ENCODE measurements at regions not wholly inside any gene's neighbourhood (a gene's known extent, or its start where the extent isn't known, plus 50 kb on each side); places are given as distances from the start of the nearest gene placed in this dataset.

DNA sequence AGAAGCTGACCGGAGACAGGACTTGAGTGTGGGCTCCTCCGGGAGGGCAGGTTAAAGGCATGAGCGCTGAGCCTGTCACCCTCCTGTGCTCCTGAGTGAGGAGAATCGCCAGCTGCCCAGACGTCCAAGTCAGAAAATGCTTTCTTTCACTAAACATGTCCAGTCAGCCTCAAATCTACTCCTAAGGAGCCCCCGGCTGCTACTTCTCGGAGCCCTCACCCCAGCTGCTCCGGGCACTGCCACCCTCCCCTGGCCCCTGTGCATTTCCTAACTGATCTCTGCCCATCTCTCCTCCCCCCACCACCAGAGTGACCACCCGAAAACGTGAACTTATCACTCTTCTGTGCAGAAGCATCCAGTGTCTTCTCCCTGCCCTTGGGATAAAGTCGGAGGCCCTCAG, 277.5 kb upstream of the SOX1 start:
- no peak overlapping the region for H3K4me3 ChIP-seq (ENCODE audit: low read depth, low read length)
- H3K27me3 ChIP-seq (ENCODE audit: insufficient read depth, low read depth, severe bottlenecking) = peaks cover 41% of the 10 kb centered on the region
- DNase-seq = peak; percentile 5
- TF ChIP-seq CTCF (IDR thresholded peaks at IDR 0.05; ENCODE audit: low read depth, low read length) = no peak
- H3K9me3 ChIP-seq (ENCODE audit: severe bottlenecking) = peaks cover 11% of the 10 kb centered on the region
- no peak overlapping the region for H3K27ac ChIP-seq
- no peaks in the 10 kb centered on the region for H3K36me3 ChIP-seq

DNA sequence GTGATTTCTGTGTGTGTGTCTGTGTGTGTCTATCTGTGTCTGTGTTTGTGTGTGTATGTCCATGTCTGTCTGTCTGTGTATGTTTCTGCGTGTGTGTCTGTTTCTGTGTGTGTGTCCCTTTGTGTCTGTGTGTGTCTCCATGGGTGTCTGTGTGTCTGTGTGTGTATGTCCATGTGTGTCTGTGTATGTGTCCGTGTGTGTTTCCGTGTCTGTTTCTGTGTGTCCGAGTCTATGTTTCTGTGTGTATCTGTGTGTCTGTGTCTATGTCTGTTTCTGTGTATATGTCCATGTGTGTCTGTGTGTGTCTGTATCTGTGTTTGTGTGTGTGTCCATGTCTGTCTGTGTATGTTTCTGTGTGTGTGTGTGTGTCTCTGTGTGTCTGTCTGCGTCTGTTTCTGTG, 276.3 kb upstream of the SOX1 start:
- Histone ChIP-seq H3K27me3 (ENCODE audit: insufficient read depth, low read depth, severe bottlenecking) (peaks cover 41% of the 10 kb centered on the region), H3K36me3 (no peaks in the 10 kb centered on the region), H3K27ac (no peak overlapping the region), H3K4me3 (ENCODE audit: low read depth, low read length) (no peak overlapping the region), H3K9me3 (ENCODE audit: severe bottlenecking) (peaks cover 11% of the 10 kb centered on the region)
- no peak for TF ChIP-seq CTCF (IDR thresholded peaks at IDR 0.05; ENCODE audit: low read depth, low read length)
- peak; percentile 3 for DNase-seq

- no peaks in the 10 kb centered on the region for H3K36me3 ChIP-seq
- no peak overlapping the region for H3K4me3 ChIP-seq (ENCODE audit: low read depth, low read length)
- no peak for TF ChIP-seq CTCF (IDR thresholded peaks at IDR 0.05; ENCODE audit: low read depth, low read length)
- H3K27me3 ChIP-seq (ENCODE audit: insufficient read depth, low read depth, severe bottlenecking) = peaks cover 41% of the 10 kb centered on the region
- H3K27ac ChIP-seq = no peak overlapping the region
- peak; percentile 3 for DNase-seq
- peaks cover 11% of the 10 kb centered on the region for H3K9me3 ChIP-seq (ENCODE audit: severe bottlenecking)
These were observed 275.8 kb upstream of the SOX1 start for GRCh38 chr13:111791131-111791530.

DNA sequence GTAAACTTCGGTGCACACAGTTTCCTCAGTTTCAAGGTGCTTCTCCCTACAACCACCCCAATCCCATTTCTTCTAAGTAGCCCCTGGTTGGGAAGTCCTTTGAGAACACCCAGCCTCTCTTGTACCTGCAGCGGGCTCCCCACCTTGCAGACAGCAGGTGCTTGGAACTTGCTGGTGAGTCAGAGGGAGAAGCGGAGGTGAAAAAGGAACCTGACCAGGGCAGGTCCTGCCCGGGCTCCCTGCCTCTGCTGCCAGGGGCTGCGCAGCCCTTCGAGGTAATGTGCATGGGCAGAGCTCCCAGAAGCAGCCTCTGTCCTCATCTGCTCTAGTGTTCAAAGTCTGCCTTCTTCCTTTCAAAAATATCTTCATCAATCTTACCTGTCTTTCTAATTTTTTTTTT, 274.0 kb upstream of the SOX1 start:
- H3K4me3 ChIP-seq (ENCODE audit: low read depth, low read length) = no peak overlapping the region
- H3K9me3 ChIP-seq (ENCODE audit: severe bottlenecking) = peaks cover 11% of the 10 kb centered on the region
- no peak for TF ChIP-seq CTCF (IDR thresholded peaks at IDR 0.05; ENCODE audit: low read depth, low read length)
- H3K36me3 ChIP-seq = no peaks in the 10 kb centered on the region
- H3K27ac ChIP-seq = no peak overlapping the region
- peaks cover 41% of the 10 kb centered on the region for H3K27me3 ChIP-seq (ENCODE audit: insufficient read depth, low read depth, severe bottlenecking)
- DNase-seq = peak; percentile 4

Data from WERI-Rb-1 (cell line).